Cardiac muscle cell (in vitro differentiated cells and primary cell): ENCODE measurements at regions not wholly inside any gene's neighbourhood (a gene's known extent, or its start where the extent isn't known, plus 50 kb on each side); places are given as distances from the start of the nearest gene placed in this dataset.

Source experiments
- DNase-seq, 2 donors: peaks; one replicate each; pipeline versions ENCODE4 v3.0.0 to v3.0.0-alpha.2; 2010 to 2017; ENCODE audit warnings: low read depth in 1 of 2, low spot score in 1 of 2
- H3K27ac ChIP-seq: fragments of 200-600 bp; sonication (generic); 2 replicates; pipeline ENCODE4 v1.5.1; 2016
- H3K27me3 ChIP-seq: fragments of 200-600 bp; sonication (generic); 2 replicates; pipeline ENCODE4 v1.6.0; 2016; ENCODE audit warnings: control low read depth
- H3K36me3 ChIP-seq: fragments of 200-600 bp; sonication (generic); 2 replicates; pipeline ENCODE4 v1.5.1; 2016; ENCODE audit warnings: control low read depth
- H3K4me1 ChIP-seq: fragments of 200-600 bp; sonication (generic); 2 replicates; pipeline ENCODE4 v1.8.1; 2017; ENCODE audit warnings: low read depth, mild to moderate bottlenecking, mixed run types
- H3K4me3 ChIP-seq: fragments of 200-600 bp; sonication (generic); 2 replicates; pipeline ENCODE4 v1.5.1; 2016; ENCODE audit warnings: mild to moderate bottlenecking
- H3K9me3 ChIP-seq: fragments of 200-600 bp; sonication (generic); 2 replicates; pipeline ENCODE4 v1.5.1; 2017; ENCODE audit warnings: low read depth, mild to moderate bottlenecking, control low read depth
- TF ChIP-seq, protein P1 (sequence below): IDR thresholded peaks from 2 replicates; pipeline ENCODE4 v1.5.1; 2012; ENCODE audit warnings: low read depth, mild to moderate bottlenecking, low read length

DNA sequence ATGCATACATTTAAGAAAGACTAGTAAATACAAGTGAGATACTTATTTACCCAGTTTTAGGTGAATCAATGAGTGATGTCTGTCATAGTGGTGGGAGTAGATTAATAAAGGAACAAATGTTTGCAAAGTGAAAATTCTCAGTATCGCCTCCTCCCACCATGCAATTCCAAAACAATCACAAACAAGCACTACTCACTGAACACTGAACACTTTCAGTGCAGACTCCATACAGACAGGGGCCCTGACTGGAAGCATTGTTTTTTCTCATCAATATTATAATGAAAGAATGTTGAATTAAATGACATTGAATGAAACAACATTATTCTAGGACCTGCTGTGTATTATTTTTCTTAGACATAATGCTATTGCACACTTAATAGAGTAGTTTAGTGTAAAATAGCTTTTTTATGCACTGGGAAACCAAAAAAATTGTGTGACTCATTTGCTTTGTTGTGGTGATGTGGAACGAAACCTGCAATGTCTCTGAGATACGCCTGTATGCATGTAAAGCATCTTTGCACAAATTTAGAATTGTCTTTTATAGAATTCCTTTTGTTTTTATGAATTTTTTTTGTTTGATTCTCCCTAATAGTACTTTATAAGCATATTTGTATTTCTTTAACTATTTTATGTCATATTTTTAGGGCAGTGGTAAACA, 317.5 kb downstream of the UTRN start:
- no peak for DNase-seq
- Histone ChIP-seq H3K27me3 (no peaks in the 10 kb centered on the region), H3K4me3 (no peak overlapping the region), H3K36me3 (no peaks in the 10 kb centered on the region), H3K9me3 (no peaks in the 10 kb centered on the region), H3K27ac (no peak overlapping the region), H3K4me1 (no peaks in the 10 kb centered on the region)
- TF ChIP-seq, protein P1, sequence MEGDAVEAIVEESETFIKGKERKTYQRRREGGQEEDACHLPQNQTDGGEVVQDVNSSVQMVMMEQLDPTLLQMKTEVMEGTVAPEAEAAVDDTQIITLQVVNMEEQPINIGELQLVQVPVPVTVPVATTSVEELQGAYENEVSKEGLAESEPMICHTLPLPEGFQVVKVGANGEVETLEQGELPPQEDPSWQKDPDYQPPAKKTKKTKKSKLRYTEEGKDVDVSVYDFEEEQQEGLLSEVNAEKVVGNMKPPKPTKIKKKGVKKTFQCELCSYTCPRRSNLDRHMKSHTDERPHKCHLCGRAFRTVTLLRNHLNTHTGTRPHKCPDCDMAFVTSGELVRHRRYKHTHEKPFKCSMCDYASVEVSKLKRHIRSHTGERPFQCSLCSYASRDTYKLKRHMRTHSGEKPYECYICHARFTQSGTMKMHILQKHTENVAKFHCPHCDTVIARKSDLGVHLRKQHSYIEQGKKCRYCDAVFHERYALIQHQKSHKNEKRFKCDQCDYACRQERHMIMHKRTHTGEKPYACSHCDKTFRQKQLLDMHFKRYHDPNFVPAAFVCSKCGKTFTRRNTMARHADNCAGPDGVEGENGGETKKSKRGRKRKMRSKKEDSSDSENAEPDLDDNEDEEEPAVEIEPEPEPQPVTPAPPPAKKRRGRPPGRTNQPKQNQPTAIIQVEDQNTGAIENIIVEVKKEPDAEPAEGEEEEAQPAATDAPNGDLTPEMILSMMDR = no peak

DNA sequence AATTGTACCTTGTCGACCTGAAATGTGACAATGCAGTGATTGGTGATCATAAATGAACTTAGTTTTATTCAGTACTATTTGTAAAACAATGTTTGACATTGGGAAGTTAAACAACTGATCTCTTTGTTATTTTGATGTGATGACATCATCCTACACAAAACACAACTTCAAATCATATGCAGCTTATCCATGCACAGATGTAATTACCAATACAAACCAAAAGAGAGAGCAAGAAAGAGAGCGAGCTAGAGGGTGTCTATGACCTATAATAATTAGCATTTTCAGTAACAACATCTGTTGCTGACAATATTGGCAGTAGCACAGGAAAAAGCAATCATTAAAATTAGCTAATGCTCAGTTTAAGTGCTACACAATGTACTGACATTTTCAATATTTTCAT, 320.9 kb downstream of the UTRN start:
- peaks cover 13% of the 10 kb centered on the region for H3K4me1 ChIP-seq
- H3K36me3 ChIP-seq = no peaks in the 10 kb centered on the region
- DNase-seq = no peak
- no peaks in the 10 kb centered on the region for H3K27me3 ChIP-seq
- H3K4me3 ChIP-seq = no peak overlapping the region
- TF ChIP-seq, protein P1 = no peak
- H3K27ac ChIP-seq = no peak overlapping the region
- no peaks in the 10 kb centered on the region for H3K9me3 ChIP-seq

DNA sequence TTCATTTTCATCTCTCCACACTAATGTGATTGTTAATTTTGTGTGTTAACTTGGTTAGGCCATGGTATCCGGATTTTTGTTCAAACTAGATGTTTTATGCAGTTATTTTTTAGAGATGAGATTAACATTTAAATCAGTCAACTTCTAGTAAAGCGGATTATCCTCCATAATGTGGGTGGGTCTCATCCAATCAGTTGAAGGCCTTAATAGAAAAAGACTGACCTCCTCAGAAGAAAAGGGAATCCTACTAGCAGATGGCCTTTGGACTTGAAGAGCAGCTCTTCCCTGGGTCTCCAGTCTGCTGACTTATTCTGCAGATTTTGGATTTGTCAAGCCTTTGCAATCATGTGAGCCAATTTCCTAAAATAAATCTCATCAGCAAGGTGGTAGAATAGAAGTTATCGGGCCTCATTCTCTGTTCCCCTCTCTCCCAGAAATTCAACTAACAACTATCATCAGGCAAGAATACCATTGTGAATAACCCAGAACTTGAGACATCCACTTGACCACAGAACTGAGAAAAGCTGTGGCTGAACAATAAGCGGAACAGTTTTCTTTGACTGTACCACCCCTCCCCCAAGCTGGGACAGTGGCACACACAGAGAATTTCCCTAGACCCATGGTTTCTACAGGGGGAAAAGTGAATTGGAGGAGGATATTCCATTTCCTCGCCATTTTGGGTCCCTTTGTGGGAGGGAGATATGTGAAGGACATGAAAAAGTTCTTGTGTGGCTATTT, 323.0 kb downstream of the UTRN start:
- no peak overlapping the region for H3K4me3 ChIP-seq

DNA sequence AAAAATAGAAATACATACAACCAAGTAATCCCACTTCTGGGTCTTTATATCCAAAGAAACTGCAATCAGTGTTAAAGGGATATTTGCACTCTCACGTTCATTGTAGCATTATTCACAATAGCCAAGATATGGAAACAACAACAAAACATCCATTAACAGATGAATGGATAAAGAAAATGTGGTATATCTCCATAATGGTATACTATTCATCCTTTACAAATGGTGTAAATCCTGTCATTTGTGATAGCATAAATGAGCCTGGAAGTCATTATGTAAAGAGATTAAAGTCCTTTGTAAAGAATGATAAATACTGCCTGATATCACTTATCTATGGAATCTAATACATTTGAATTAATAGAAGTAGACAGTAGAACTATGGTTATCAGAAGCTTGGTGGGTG, 327.7 kb downstream of the UTRN start:
- peaks cover 13% of the 10 kb centered on the region for H3K4me1 ChIP-seq
- no peak overlapping the region for H3K27ac ChIP-seq
- DNase-seq = no peak
- no peak overlapping the region for H3K4me3 ChIP-seq
- H3K27me3 ChIP-seq = no peaks in the 10 kb centered on the region
- no peaks in the 10 kb centered on the region for H3K9me3 ChIP-seq
- TF ChIP-seq, protein P1 = no peak
- H3K36me3 ChIP-seq = no peaks in the 10 kb centered on the region

More for the DNA sequence above, 323.0 kb downstream of the UTRN start:
- peak overlapping the region; percentile 75 for H3K27ac ChIP-seq
- H3K4me1 ChIP-seq = peaks cover 13% of the 10 kb centered on the region
- H3K36me3 ChIP-seq = no peaks in the 10 kb centered on the region
- H3K9me3 ChIP-seq = no peaks in the 10 kb centered on the region
- DNase-seq = no peak
- TF ChIP-seq, protein P1 = no peak
- H3K27me3 ChIP-seq = no peaks in the 10 kb centered on the region

DNA sequence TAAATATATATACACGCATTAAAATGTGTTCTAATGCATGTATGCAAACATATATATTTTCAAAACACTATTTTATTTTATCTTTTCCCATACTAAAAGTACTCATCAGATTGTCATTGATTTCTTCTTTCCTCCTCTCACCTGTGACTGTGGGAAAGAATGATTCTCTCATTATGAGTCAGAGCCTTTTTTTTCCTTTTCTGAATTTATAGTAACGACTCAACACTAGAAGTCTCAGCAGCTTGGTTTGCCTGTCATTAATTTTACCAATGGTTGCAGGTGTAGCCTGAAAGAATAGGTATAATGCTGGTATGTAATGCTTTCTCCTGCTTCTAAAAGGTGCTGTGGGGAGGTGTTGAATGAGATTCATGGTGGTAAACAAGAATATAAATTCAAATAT, 328.7 kb downstream of the UTRN start:
- Histone ChIP-seq H3K9me3 (no peaks in the 10 kb centered on the region), H3K27ac (no peak overlapping the region), H3K4me3 (no peak overlapping the region), H3K27me3 (no peaks in the 10 kb centered on the region), H3K4me1 (peaks cover 5% of the 10 kb centered on the region), H3K36me3 (no peaks in the 10 kb centered on the region)
- no peak for DNase-seq
- TF ChIP-seq, protein P1 = no peak
